PC-9 (cell line): ENCODE measurements at regions not wholly inside any gene's neighbourhood (a gene's known extent, or its start where the extent isn't known, plus 50 kb on each side); places are given as distances from the start of the nearest gene placed in this dataset.

Source experiments
- CTCF ChIP-seq: fragments of 200-600 bp; sonication (generic); conservative IDR thresholded peaks from 2 replicates; pipeline ENCODE4 v1.6.1; 2017; ENCODE audit warnings: mixed run types, antibody characterized with exemption, mild to moderate bottlenecking, moderate library complexity
- EZH2 ChIP-seq: fragments of 200-600 bp; sonication (generic); IDR thresholded peaks from 2 replicates; pipeline ENCODE4 v1.8.0; 2017; ENCODE audit warnings: antibody characterized with exemption, low read depth

- no peak for TF ChIP-seq EZH2
- TF ChIP-seq CTCF = no peak
Observed at GRCh38 chr5:87791869-87792268, 379.1 kb upstream of the CCNH start.
